ENCODE measurements at regions not wholly inside any gene's neighbourhood (a gene's known extent, or its start where the extent isn't known, plus 50 kb on each side); places are given as distances from the start of the nearest gene placed in this dataset.

DNA sequence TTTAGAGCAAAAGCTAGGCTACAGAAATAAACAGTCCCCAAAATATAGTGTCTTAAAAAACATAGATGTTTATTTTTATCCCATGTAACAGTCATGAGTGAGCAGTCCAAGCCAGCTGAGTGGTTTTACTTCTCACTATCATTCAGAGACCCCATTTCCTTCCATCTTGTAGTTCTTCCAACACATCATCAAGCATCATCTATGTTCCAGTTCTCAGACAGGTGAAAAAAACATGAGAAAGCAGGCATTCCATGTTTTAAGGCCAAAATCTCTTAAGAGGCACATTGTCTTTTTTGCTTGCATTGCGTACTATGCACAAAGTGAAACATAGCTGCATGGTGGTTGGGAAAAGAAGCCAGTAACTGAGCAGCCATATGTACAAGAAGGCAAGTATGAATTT is 128.6 kb downstream of the ATOH1 start:
- no peak for DNase-seq (ENCODE audit: low spot score)
- H3K4me1 ChIP-seq: no peaks in the 10 kb centered on the region
- H3K9me3 ChIP-seq: no peaks in the 10 kb centered on the region
- H3K27ac ChIP-seq: no peak overlapping the region
- no peaks in the 10 kb centered on the region for H3K27me3 ChIP-seq
- TF ChIP-seq, protein P1, sequence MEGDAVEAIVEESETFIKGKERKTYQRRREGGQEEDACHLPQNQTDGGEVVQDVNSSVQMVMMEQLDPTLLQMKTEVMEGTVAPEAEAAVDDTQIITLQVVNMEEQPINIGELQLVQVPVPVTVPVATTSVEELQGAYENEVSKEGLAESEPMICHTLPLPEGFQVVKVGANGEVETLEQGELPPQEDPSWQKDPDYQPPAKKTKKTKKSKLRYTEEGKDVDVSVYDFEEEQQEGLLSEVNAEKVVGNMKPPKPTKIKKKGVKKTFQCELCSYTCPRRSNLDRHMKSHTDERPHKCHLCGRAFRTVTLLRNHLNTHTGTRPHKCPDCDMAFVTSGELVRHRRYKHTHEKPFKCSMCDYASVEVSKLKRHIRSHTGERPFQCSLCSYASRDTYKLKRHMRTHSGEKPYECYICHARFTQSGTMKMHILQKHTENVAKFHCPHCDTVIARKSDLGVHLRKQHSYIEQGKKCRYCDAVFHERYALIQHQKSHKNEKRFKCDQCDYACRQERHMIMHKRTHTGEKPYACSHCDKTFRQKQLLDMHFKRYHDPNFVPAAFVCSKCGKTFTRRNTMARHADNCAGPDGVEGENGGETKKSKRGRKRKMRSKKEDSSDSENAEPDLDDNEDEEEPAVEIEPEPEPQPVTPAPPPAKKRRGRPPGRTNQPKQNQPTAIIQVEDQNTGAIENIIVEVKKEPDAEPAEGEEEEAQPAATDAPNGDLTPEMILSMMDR (IDR thresholded peaks at IDR 0.05): no peak
- no peaks in the 10 kb centered on the region for H3K36me3 ChIP-seq
- H3K4me3 ChIP-seq: no peak overlapping the region

DNA sequence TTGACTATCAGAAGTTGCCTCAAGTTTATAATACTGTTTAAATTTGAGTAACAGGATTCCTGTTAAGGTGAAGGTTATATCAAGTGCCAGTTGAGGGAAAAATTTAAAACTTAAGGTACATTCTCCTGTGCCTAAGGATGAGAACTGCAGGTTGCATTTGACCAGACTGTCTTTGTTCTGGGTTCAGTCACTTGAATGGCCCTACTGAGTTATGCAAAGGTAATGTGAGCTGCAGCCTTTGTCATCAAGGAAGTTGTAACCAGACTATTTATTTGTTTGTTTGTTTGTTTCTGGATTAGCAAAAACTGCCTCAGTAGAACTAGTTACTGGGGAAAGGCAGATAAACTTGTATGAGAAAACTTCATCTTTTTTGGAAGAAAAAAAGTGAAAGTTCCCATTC is 131.9 kb downstream of the ATOH1 start:
- H3K4me1 ChIP-seq: no peaks in the 10 kb centered on the region

DNA sequence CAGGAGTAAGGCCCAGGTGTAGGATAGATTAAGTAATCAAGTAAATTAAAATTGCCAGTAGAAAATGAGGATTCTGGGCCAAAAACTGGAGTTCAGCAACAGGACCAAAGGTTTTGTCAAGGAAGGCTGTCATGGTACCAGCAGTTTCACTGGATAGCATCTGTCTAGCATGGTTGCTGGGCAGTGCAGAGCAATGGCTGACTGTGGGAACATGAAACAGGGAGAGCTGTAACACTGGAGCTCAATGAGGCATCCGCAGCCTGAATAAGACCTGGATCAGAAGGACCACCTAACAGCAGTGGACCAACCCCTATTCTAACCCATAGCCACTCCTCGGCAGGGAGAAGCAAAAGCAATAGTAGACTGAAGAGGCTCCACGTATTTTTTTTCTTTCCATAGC is 132.4 kb downstream of the ATOH1 start:
- Histone ChIP-seq H3K4me1 (no peaks in the 10 kb centered on the region), H3K36me3 (no peaks in the 10 kb centered on the region), H3K27me3 (no peaks in the 10 kb centered on the region), H3K9me3 (no peaks in the 10 kb centered on the region), H3K4me3 (no peak overlapping the region), H3K27ac (no peak overlapping the region)
- no peak for DNase-seq (ENCODE audit: low spot score)
- TF ChIP-seq, protein P1 (IDR thresholded peaks at IDR 0.05): no peak

More for the DNA sequence above, 131.9 kb downstream of the ATOH1 start:
- Histone ChIP-seq H3K9me3 (no peaks in the 10 kb centered on the region), H3K27ac (no peak overlapping the region), H3K36me3 (no peaks in the 10 kb centered on the region), H3K27me3 (no peaks in the 10 kb centered on the region), H3K4me3 (no peak overlapping the region)
- TF ChIP-seq, protein P1 (IDR thresholded peaks at IDR 0.05): no peak
- no peak for DNase-seq (ENCODE audit: low spot score)

DNA sequence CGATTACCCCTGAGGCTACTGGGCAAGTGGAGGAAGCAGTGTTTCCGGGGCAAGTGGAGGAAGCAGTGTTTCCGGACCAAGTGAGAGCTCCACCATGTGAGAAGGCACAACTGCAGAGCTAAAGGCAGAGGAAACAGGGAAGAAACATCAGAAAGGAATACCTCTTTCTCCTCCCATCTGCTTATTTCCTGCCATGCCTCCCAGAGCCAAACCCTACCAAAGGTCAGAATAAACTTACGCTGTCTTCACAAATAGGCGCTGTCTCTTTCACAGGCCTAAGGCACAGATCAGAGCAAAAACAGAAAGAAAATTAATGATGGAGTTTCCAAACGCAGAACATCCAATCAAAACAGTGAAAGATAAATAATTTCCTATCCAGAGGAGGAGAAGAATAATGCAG is 153.0 kb downstream of the ATOH1 start:
- H3K27ac ChIP-seq: no peak overlapping the region
- no peak for DNase-seq (ENCODE audit: low spot score)
- no peak overlapping the region for H3K4me3 ChIP-seq
- peaks cover 0 to 2% of the 10 kb centered on the region in 2 donors for H3K9me3 ChIP-seq
- H3K4me1 ChIP-seq: no peaks in the 10 kb centered on the region
- TF ChIP-seq, protein P1 (IDR thresholded peaks at IDR 0.05): no peak
- no peaks in the 10 kb centered on the region for H3K36me3 ChIP-seq
- H3K27me3 ChIP-seq: no peaks in the 10 kb centered on the region

DNA sequence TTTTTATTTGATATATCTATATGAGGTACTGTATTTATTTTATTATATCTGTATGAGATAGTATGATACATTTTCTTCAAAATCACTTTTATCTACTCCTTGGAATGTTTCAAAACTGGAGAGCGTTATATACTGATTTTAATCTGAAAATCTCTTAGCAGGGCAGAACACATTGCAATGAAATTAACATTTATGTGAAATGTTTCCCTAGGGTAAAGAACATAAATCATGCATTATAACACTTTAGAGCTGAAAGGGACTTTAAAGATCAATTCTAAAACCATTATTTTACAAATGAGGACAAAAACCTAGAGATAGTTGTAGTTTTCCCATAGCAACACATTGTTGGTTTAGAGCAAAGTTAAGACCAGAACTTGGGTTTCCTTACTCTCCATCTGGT is 153.7 kb downstream of the ATOH1 start:
- Histone ChIP-seq H3K27ac (no peak overlapping the region), H3K4me1 (no peaks in the 10 kb centered on the region), H3K27me3 (no peaks in the 10 kb centered on the region), H3K9me3 (peaks cover 0 to 7% of the 10 kb centered on the region in 2 donors), H3K36me3 (no peaks in the 10 kb centered on the region), H3K4me3 (no peak overlapping the region)
- no peak for DNase-seq (ENCODE audit: low spot score)
- TF ChIP-seq, protein P1 (IDR thresholded peaks at IDR 0.05): no peak

DNA sequence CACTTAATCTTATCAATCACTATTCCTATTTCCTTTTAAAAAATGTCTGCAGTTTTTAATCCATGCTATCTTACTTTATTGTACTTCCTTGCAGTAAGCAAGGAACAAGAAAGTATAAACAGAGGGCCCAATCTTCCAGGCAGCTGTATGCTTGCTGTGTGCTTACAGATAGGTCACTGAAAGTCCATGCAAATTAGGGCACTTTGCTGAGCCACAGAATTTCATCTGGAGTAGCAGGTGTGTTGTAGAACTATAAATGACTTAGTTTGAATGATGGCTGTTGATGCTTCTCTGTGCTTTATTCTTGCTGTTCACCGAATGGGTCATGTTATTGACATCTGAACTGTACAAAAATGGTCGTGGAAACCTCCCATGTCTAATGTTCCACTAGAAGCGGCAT is 154.6 kb downstream of the ATOH1 start:
- DNase-seq (ENCODE audit: low spot score): no peak
- no peaks in the 10 kb centered on the region for H3K4me1 ChIP-seq
- H3K4me3 ChIP-seq: no peak overlapping the region
- H3K27me3 ChIP-seq: no peaks in the 10 kb centered on the region
- no peak overlapping the region for H3K27ac ChIP-seq
- peaks cover 0 to 7% of the 10 kb centered on the region in 2 donors for H3K9me3 ChIP-seq
- no peaks in the 10 kb centered on the region for H3K36me3 ChIP-seq
- TF ChIP-seq, protein P1 (IDR thresholded peaks at IDR 0.05): no peak

Measured in right atrium auricular region (tissue), 2 donors.